ENCODE measurements at regions not wholly inside any gene's neighbourhood (a gene's known extent, or its start where the extent isn't known, plus 50 kb on each side); places are given as distances from the start of the nearest gene placed in this dataset.

DNA sequence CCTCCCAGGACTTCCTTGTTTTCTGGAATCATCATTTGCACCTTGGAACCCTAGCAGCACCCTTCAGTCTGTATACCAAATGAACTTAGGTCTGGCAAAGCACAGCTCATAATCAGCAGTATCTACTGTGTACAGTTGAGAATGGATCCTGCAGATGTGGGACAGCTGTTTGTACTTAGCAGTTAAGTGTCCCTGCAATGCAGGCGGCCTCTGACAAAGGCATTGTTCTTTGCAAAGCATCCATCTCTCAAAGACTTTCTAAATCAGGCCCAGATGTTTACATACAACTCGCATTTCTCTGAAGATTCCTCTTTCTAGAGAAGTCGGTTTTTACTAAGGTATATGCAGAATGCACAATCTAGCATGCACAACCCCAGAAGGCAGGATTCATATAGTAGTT is 170.5 kb upstream of the RBM19 start:
- no peaks in the 10 kb centered on the region for H3K36me3 ChIP-seq
- H3K9me3 ChIP-seq, result no peaks in the 10 kb centered on the region
- 41 to 45% methylated on average over 3 of the region's 3 CpGs for WGBS, 2 donors
- no peak for TF ChIP-seq CTCF (IDR thresholded peaks at IDR 0.05)
- no peaks in the 10 kb centered on the region for H3K4me1 ChIP-seq
- ATAC-seq (no peak), FAIRE-seq (no peak), DNase-seq (no peak)
- H3K27ac ChIP-seq, result no peak overlapping the region
- H3K4me3 ChIP-seq, result no peak overlapping the region
- intact Hi-C loops (cut with DNase I), result no loop called here
- H3K27me3 ChIP-seq, result no peaks in the 10 kb centered on the region

DNA sequence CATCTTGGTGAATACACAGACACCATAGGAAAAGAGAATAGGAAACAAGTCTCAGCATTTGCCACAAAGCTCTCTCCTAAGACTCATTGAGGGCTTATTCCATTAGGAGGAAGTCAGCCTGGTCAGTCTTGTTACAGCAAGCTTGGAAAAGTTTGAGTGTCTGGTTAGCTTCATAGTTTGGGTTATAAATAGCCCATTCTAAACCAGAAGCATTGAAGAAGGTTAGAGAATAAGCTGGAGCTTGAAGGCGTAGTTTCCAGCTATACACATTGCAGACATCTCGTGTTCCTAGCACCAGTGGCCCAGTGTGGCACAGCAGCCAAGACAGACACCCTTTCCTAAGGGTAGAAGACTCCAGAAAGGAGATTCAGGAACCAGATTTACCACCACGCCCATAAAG is 168.8 kb upstream of the RBM19 start:
- Histone ChIP-seq H3K4me1 (no peaks in the 10 kb centered on the region), H3K4me3 (no peak overlapping the region), H3K36me3 (no peaks in the 10 kb centered on the region), H3K27me3 (no peaks in the 10 kb centered on the region), H3K27ac (no peak overlapping the region), H3K9me3 (no peaks in the 10 kb centered on the region)
- FAIRE-seq (no peak), DNase-seq (no peak), ATAC-seq (no peak)
- 50 to 67% methylated on average over 3 of the region's 3 CpGs for WGBS, 2 donors
- TF ChIP-seq CTCF (IDR thresholded peaks at IDR 0.05), result no peak
- intact Hi-C loops (cut with DNase I), result no loop called here

GRCh38 chr12:114131824-114132223 is 165.7 kb upstream of the RBM19 start:
- no peak overlapping the region for H3K27ac ChIP-seq
- ATAC-seq (no peak), DNase-seq (no peak), FAIRE-seq (no peak)
- no peaks in the 10 kb centered on the region for H3K9me3 ChIP-seq
- H3K4me3 ChIP-seq, result no peak overlapping the region
- no peaks in the 10 kb centered on the region for H3K27me3 ChIP-seq
- intact Hi-C loops (cut with DNase I), result no loop called here
- H3K4me1 ChIP-seq, result no peaks in the 10 kb centered on the region
- 14 to 15% methylated on average over 2 of the region's 2 CpGs for WGBS, 2 donors
- H3K36me3 ChIP-seq, result no peaks in the 10 kb centered on the region
- no peak for TF ChIP-seq CTCF (IDR thresholded peaks at IDR 0.05)

DNA sequence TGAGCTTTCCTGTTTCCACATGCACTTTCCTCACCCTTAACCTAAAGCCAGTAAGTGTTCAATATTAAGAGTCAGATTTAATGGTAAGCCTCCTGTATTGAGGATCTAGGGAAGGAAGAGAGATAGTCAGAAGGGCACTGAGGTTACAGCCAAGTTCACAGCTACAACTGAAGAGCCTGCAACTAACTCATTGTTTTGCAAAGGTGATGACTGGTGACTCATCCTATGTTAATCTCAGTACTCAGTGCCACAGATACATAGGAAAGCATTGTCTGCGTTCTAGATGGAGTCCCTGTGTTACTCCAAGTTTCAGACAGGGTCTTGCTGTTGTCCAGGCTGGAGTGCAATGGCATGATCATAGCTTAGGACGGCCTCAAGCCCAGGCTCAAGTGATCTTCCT is 157.0 kb upstream of the RBM19 start:
- Histone ChIP-seq H3K36me3 (no peaks in the 10 kb centered on the region), H3K4me1 (no peaks in the 10 kb centered on the region), H3K4me3 (no peak overlapping the region), H3K9me3 (no peaks in the 10 kb centered on the region), H3K27ac (no peak overlapping the region), H3K27me3 (no peaks in the 10 kb centered on the region)
- DNase-seq, result no peak
- no peak for TF ChIP-seq CTCF (IDR thresholded peaks at IDR 0.05)
- 59 to 64% methylated on average over 2 of the region's 2 CpGs for WGBS, 2 donors
- ATAC-seq, result no peak
- intact Hi-C loops (cut with DNase I), result no loop called here
- no peak for FAIRE-seq

DNA sequence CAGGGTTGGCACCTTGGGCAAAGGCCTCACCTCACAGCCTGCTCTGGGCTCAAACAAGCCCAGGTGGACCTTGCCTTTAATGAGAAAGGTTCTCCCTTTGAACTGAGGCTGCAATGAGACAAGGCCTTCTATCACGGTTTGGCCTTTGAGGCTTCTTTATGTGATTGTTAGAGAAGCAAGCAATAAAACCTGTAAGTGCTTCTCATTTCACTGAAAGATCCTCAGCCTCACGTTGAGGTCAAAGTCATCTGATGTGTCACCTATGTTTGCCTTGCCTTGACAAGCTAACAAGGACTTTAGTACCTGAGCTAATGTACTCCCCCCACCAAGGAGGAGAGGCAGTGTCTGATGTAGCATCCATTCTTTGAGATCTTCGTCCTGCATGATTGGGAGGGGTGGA is 155.9 kb upstream of the RBM19 start:
- H3K27me3 ChIP-seq, result no peaks in the 10 kb centered on the region
- FAIRE-seq (no peak), DNase-seq (no peak), ATAC-seq (no peak)
- no peaks in the 10 kb centered on the region for H3K9me3 ChIP-seq
- H3K4me3 ChIP-seq, result no peak overlapping the region
- no peak for TF ChIP-seq CTCF (IDR thresholded peaks at IDR 0.05)
- no peaks in the 10 kb centered on the region for H3K4me1 ChIP-seq
- H3K27ac ChIP-seq, result no peak overlapping the region
- intact Hi-C loops (cut with DNase I), result no loop called here
- H3K36me3 ChIP-seq, result no peaks in the 10 kb centered on the region
- WGBS, 2 donors, result 49 to 51% methylated on average over 3 of the region's 3 CpGs
